ENCODE measurements at regions not wholly inside any gene's neighbourhood (a gene's known extent, or its start where the extent isn't known, plus 50 kb on each side); places are given as distances from the start of the nearest gene placed in this dataset.

- no peaks in the 10 kb centered on the region for H3K27me3 ChIP-seq (ENCODE audit: insufficient read depth, low read depth, low read length)
- H3K79me2 ChIP-seq (replicated peaks; ENCODE audit: insufficient read depth, low read length): no peaks in the 10 kb centered on the region
- H2AFZ ChIP-seq (ENCODE audit: low read depth, low read length): no peak overlapping the region
- no peak for TF ChIP-seq RAD21 (conservative IDR thresholded peaks at IDR 0.05)
- H3K36me3 ChIP-seq (ENCODE audit: insufficient read depth, low read length): no peaks in the 10 kb centered on the region
- H3K9ac ChIP-seq (ENCODE audit: low read length): no peak overlapping the region
- no peaks in the 10 kb centered on the region for H3K9me2 ChIP-seq (ENCODE audit: insufficient read depth, low read length)
- no peak overlapping the region for H3K4me2 ChIP-seq (ENCODE audit: low read length)
- H3K9me3 ChIP-seq (ENCODE audit: low read length): peaks cover 6% of the 10 kb centered on the region
- no peak overlapping the region for H3K27ac ChIP-seq (ENCODE audit: low read length)
- no peak overlapping the region for H3K4me3 ChIP-seq (ENCODE audit: low read length)
- H4K20me1 ChIP-seq (ENCODE audit: insufficient read depth): no peaks in the 10 kb centered on the region
- H3F3A ChIP-seq (ENCODE audit: insufficient read depth, low read length, poor library complexity, severe bottlenecking): no peaks in the 10 kb centered on the region
Observed at GRCh38 chr20:16945619-16946018, 197.5 kb downstream of the OTOR start.

- TF ChIP-seq MXI1 (conservative IDR thresholded peaks at IDR 0.05; ENCODE audit: poor library complexity, severe bottlenecking) (no peak), TAF1 (IDR thresholded peaks at IDR 0.05; ENCODE audit: low read depth) (no peak)
- Histone ChIP-seq H3F3A (ENCODE audit: insufficient read depth, low read length, poor library complexity, severe bottlenecking) (no peaks in the 10 kb centered on the region), H3K27ac (ENCODE audit: low read length) (no peak overlapping the region), H3K36me3 (ENCODE audit: insufficient read depth, low read length) (no peaks in the 10 kb centered on the region), H3K9ac (ENCODE audit: low read length) (no peak overlapping the region), H3K4me3 (ENCODE audit: low read length) (no peak overlapping the region), H2AFZ (ENCODE audit: low read depth, low read length) (no peak overlapping the region), H4K20me1 (ENCODE audit: insufficient read depth) (no peaks in the 10 kb centered on the region), H3K9me2 (ENCODE audit: insufficient read depth, low read length) (no peaks in the 10 kb centered on the region), H3K27me3 (ENCODE audit: insufficient read depth, low read depth, low read length) (no peaks in the 10 kb centered on the region), H3K4me2 (ENCODE audit: low read length) (no peak overlapping the region), H3K79me2 (replicated peaks; ENCODE audit: insufficient read depth, low read length) (no peaks in the 10 kb centered on the region), H3K9me3 (ENCODE audit: low read length) (peaks cover 6% of the 10 kb centered on the region)
Observed at GRCh38 chr20:16946097-16946496, 197.9 kb downstream of the OTOR start.

DNA sequence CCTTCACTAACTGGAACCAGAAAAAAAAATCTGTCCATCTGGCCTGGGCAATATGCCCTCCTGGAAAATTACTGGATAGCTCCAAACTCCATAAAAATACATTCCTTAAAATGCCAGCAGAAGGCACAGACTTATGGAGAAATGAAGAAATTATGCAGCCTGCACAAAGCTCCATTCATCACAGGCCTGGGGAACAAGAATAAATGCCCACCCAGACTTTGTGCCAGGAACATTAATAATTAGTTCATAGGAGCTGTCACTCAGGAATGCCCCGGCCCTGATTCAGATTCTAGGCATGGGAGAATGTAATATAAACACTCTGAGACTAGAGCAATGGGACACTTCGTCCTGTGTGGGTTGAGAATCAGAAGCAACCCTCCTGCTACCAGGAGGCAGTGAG is 199.3 kb downstream of the OTOR start:
- no peak overlapping the region for H2AFZ ChIP-seq (ENCODE audit: low read depth, low read length)
- H3F3A ChIP-seq (ENCODE audit: insufficient read depth, low read length, poor library complexity, severe bottlenecking): no peaks in the 10 kb centered on the region
- no peak overlapping the region for H3K27ac ChIP-seq (ENCODE audit: low read length)
- no peak overlapping the region for H3K4me2 ChIP-seq (ENCODE audit: low read length)
- H3K4me3 ChIP-seq (ENCODE audit: low read length): no peak overlapping the region
- H3K36me3 ChIP-seq (ENCODE audit: insufficient read depth, low read length): no peaks in the 10 kb centered on the region
- H4K20me1 ChIP-seq (ENCODE audit: insufficient read depth): no peaks in the 10 kb centered on the region
- no peaks in the 10 kb centered on the region for H3K9me2 ChIP-seq (ENCODE audit: insufficient read depth, low read length)
- peaks cover 6% of the 10 kb centered on the region for H3K9me3 ChIP-seq (ENCODE audit: low read length)
- TF ChIP-seq, protein P1, sequence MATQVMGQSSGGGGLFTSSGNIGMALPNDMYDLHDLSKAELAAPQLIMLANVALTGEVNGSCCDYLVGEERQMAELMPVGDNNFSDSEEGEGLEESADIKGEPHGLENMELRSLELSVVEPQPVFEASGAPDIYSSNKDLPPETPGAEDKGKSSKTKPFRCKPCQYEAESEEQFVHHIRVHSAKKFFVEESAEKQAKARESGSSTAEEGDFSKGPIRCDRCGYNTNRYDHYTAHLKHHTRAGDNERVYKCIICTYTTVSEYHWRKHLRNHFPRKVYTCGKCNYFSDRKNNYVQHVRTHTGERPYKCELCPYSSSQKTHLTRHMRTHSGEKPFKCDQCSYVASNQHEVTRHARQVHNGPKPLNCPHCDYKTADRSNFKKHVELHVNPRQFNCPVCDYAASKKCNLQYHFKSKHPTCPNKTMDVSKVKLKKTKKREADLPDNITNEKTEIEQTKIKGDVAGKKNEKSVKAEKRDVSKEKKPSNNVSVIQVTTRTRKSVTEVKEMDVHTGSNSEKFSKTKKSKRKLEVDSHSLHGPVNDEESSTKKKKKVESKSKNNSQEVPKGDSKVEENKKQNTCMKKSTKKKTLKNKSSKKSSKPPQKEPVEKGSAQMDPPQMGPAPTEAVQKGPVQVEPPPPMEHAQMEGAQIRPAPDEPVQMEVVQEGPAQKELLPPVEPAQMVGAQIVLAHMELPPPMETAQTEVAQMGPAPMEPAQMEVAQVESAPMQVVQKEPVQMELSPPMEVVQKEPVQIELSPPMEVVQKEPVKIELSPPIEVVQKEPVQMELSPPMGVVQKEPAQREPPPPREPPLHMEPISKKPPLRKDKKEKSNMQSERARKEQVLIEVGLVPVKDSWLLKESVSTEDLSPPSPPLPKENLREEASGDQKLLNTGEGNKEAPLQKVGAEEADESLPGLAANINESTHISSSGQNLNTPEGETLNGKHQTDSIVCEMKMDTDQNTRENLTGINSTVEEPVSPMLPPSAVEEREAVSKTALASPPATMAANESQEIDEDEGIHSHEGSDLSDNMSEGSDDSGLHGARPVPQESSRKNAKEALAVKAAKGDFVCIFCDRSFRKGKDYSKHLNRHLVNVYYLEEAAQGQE (IDR thresholded peaks at IDR 0.05; ENCODE audit: borderline replicate concordance): no peak
- TF ChIP-seq POLR2AphosphoS5 (IDR thresholded peaks at IDR 0.05) (no peak), SMC3 (conservative IDR thresholded peaks at IDR 0.05; ENCODE audit: poor library complexity) (no peak), MXI1 (conservative IDR thresholded peaks at IDR 0.05; ENCODE audit: poor library complexity, severe bottlenecking) (no peak), CTCF (IDR thresholded peaks at IDR 0.05; ENCODE audit: poor library complexity, severe bottlenecking) (no peak), EP300 (conservative IDR thresholded peaks at IDR 0.05; ENCODE audit: poor library complexity, severe bottlenecking) (no peak), RAD21 (conservative IDR thresholded peaks at IDR 0.05) (no peak), TAF1 (IDR thresholded peaks at IDR 0.05; ENCODE audit: low read depth) (no peak), EZH2 (IDR thresholded peaks at IDR 0.05; ENCODE audit: borderline replicate concordance, insufficient read depth, low read length, poor library complexity, severe bottlenecking) (no peak)
- no peaks in the 10 kb centered on the region for H3K27me3 ChIP-seq (ENCODE audit: insufficient read depth, low read depth, low read length)
- H3K9ac ChIP-seq (ENCODE audit: low read length): no peak overlapping the region
- no peaks in the 10 kb centered on the region for H3K79me2 ChIP-seq (replicated peaks; ENCODE audit: insufficient read depth, low read length)
